ENCODE measurements at regions not wholly inside any gene's neighbourhood (a gene's known extent, or its start where the extent isn't known, plus 50 kb on each side); places are given as distances from the start of the nearest gene placed in this dataset.

- DNase-seq (ENCODE audit: insufficient read length, low spot score) (no peak), FAIRE-seq (no peak)
- TF ChIP-seq PAX5 (IDR thresholded peaks at IDR 0.05; ENCODE audit: insufficient read depth, low read length, severe bottlenecking) (no peak), TAF1 (IDR thresholded peaks at IDR 0.05; ENCODE audit: low read depth, low read length) (no peak), SPI1 (IDR thresholded peaks at IDR 0.05; ENCODE audit: low read depth, low read length) (no peak), POLR2A (IDR thresholded peaks at IDR 0.05; ENCODE audit: low read depth, low read length) (no peak), POU2F2 (IDR thresholded peaks at IDR 0.05; ENCODE audit: low read depth, low read length) (no peak), POLR2AphosphoS5 (IDR thresholded peaks at IDR 0.05; ENCODE audit: low read depth, low read length) (no peak)
Observed at GRCh38 chr15:48020166-48020565, 100.6 kb upstream of the SLC24A5 start.

GRCh38 chr15:48021336-48022086 lies 99.3 kb upstream of the SLC24A5 start:
- TF ChIP-seq POU2F2 (IDR thresholded peaks at IDR 0.05; ENCODE audit: low read depth, low read length) (no peak), POLR2A (IDR thresholded peaks at IDR 0.05; ENCODE audit: low read depth, low read length) (no peak), SPI1 (IDR thresholded peaks at IDR 0.05; ENCODE audit: low read depth, low read length) (no peak), PAX5 (IDR thresholded peaks at IDR 0.05; ENCODE audit: insufficient read depth, low read length, severe bottlenecking) (no peak), TAF1 (IDR thresholded peaks at IDR 0.05; ENCODE audit: low read depth, low read length) (no peak), POLR2AphosphoS5 (IDR thresholded peaks at IDR 0.05; ENCODE audit: low read depth, low read length) (no peak)
- FAIRE-seq: no peak
- no peak for DNase-seq (ENCODE audit: insufficient read length, low spot score)

GRCh38 chr15:48025118-48025517 lies 95.7 kb upstream of the SLC24A5 start:
- FAIRE-seq (no peak), DNase-seq (ENCODE audit: insufficient read length, low spot score) (no peak)
- TF ChIP-seq PAX5 (IDR thresholded peaks at IDR 0.05; ENCODE audit: insufficient read depth, low read length, severe bottlenecking): no peak
- TF ChIP-seq POLR2AphosphoS5 (IDR thresholded peaks at IDR 0.05; ENCODE audit: low read depth, low read length): no peak
- no peak for TF ChIP-seq POU2F2 (IDR thresholded peaks at IDR 0.05; ENCODE audit: low read depth, low read length)
- no peak for TF ChIP-seq SPI1 (IDR thresholded peaks at IDR 0.05; ENCODE audit: low read depth, low read length)
- no peak for TF ChIP-seq TAF1 (IDR thresholded peaks at IDR 0.05; ENCODE audit: low read depth, low read length)
- no peak for TF ChIP-seq POLR2A (IDR thresholded peaks at IDR 0.05; ENCODE audit: low read depth, low read length)

- TF ChIP-seq POU2F2 (IDR thresholded peaks at IDR 0.05; ENCODE audit: low read depth, low read length) (no peak), PAX5 (IDR thresholded peaks at IDR 0.05; ENCODE audit: insufficient read depth, low read length, severe bottlenecking) (no peak), POLR2A (IDR thresholded peaks at IDR 0.05; ENCODE audit: low read depth, low read length) (no peak), SPI1 (IDR thresholded peaks at IDR 0.05; ENCODE audit: low read depth, low read length) (no peak), POLR2AphosphoS5 (IDR thresholded peaks at IDR 0.05; ENCODE audit: low read depth, low read length) (no peak), TAF1 (IDR thresholded peaks at IDR 0.05; ENCODE audit: low read depth, low read length) (no peak)
- no peak for FAIRE-seq
Observed at GRCh38 chr15:48028712-48029111, 92.1 kb upstream of the SLC24A5 start.

GRCh38 chr15:48029642-48030041 lies 91.1 kb upstream of the SLC24A5 start:
- no peak for DNase-seq (ENCODE audit: insufficient read length, low spot score)
- TF ChIP-seq SPI1 (IDR thresholded peaks at IDR 0.05; ENCODE audit: low read depth, low read length) (no peak), POU2F2 (IDR thresholded peaks at IDR 0.05; ENCODE audit: low read depth, low read length) (no peak), PAX5 (IDR thresholded peaks at IDR 0.05; ENCODE audit: insufficient read depth, low read length, severe bottlenecking) (no peak), POLR2A (IDR thresholded peaks at IDR 0.05; ENCODE audit: low read depth, low read length) (no peak), POLR2AphosphoS5 (IDR thresholded peaks at IDR 0.05; ENCODE audit: low read depth, low read length) (no peak), TAF1 (IDR thresholded peaks at IDR 0.05; ENCODE audit: low read depth, low read length) (no peak)
- no peak for FAIRE-seq

More at GRCh38 chr15:48028712-48029111, 92.1 kb upstream of the SLC24A5 start:
- no peak for DNase-seq (ENCODE audit: insufficient read length, low spot score)

- TF ChIP-seq POLR2A (IDR thresholded peaks at IDR 0.05; ENCODE audit: low read depth, low read length): no peak
- no peak for TF ChIP-seq PAX5 (IDR thresholded peaks at IDR 0.05; ENCODE audit: insufficient read depth, low read length, severe bottlenecking)
- TF ChIP-seq SPI1 (IDR thresholded peaks at IDR 0.05; ENCODE audit: low read depth, low read length): no peak
- no peak for FAIRE-seq
- DNase-seq (ENCODE audit: insufficient read length, low spot score): no peak
Observed at GRCh38 chr15:48031466-48031865, 89.3 kb upstream of the SLC24A5 start.

- no peak for DNase-seq (ENCODE audit: insufficient read length, low spot score)
- no peak for TF ChIP-seq TAF1 (IDR thresholded peaks at IDR 0.05; ENCODE audit: low read depth, low read length)
- TF ChIP-seq PAX5 (IDR thresholded peaks at IDR 0.05; ENCODE audit: insufficient read depth, low read length, severe bottlenecking): no peak
- no peak for TF ChIP-seq SPI1 (IDR thresholded peaks at IDR 0.05; ENCODE audit: low read depth, low read length)
- TF ChIP-seq POU2F2 (IDR thresholded peaks at IDR 0.05; ENCODE audit: low read depth, low read length): no peak
- no peak for TF ChIP-seq POLR2A (IDR thresholded peaks at IDR 0.05; ENCODE audit: low read depth, low read length)
- TF ChIP-seq POLR2AphosphoS5 (IDR thresholded peaks at IDR 0.05; ENCODE audit: low read depth, low read length): no peak
- FAIRE-seq: no peak
Observed at GRCh38 chr15:48031973-48032372, 88.8 kb upstream of the SLC24A5 start.

- DNase-seq (ENCODE audit: insufficient read length, low spot score) (no peak), FAIRE-seq (no peak)
- TF ChIP-seq TAF1 (IDR thresholded peaks at IDR 0.05; ENCODE audit: low read depth, low read length) (no peak), POLR2AphosphoS5 (IDR thresholded peaks at IDR 0.05; ENCODE audit: low read depth, low read length) (no peak)
Observed at GRCh38 chr15:48032911-48033310, 87.9 kb upstream of the SLC24A5 start.

GRCh38 chr15:48038221-48038620 lies 82.6 kb upstream of the SLC24A5 start:
- FAIRE-seq: no peak
- TF ChIP-seq SPI1 (IDR thresholded peaks at IDR 0.05; ENCODE audit: low read depth, low read length): no peak
- TF ChIP-seq POLR2A (IDR thresholded peaks at IDR 0.05; ENCODE audit: low read depth, low read length): no peak
- no peak for TF ChIP-seq POU2F2 (IDR thresholded peaks at IDR 0.05; ENCODE audit: low read depth, low read length)
- no peak for TF ChIP-seq POLR2AphosphoS5 (IDR thresholded peaks at IDR 0.05; ENCODE audit: low read depth, low read length)
- TF ChIP-seq PAX5 (IDR thresholded peaks at IDR 0.05; ENCODE audit: insufficient read depth, low read length, severe bottlenecking): no peak
- no peak for TF ChIP-seq TAF1 (IDR thresholded peaks at IDR 0.05; ENCODE audit: low read depth, low read length)
- DNase-seq (ENCODE audit: insufficient read length, low spot score): no peak

Measured in GM12891 (cell line).